ENCODE measurements at regions not wholly inside any gene's neighbourhood (a gene's known extent, or its start where the extent isn't known, plus 50 kb on each side); places are given as distances from the start of the nearest gene placed in this dataset.

DNA sequence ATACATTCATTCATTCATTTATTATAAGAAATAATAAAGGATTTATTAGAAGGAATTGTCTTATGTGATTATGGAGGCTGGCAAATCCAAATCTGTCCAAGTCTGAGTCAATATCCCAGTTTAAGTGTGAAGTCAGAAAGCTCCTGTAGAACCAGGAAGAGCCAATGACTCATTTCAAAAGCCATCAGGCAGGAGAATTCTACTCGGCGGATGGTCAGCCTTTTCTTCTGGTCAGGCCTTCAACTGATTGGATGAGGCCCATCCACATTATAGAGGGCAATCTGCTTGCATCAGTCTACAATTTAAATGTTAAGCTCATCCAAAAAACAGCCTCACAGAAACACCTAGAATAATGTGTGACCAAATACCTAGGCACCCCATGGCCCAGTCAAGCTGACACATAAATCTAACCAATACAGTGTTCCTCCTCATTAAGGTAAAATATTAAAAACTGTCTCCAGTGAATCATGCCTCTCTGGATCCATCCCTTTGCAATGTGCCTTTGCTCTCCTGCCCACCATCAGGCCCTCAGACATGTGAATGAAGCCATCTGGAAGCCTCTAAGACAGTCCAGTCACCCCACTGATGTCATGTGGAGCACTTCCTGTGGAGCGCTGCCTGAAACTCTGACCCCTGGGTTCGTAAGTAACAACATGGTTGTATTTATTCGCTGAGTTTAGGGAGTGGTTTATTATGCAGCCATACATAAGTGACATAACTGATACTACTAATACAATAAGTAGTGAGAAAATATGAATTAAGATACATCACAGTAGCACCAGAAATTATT is 69.2 kb upstream of the WSB1 start:
- no peak for TF ChIP-seq POLR2AphosphoS5 (IDR thresholded peaks at IDR 0.05)
- TF ChIP-seq, protein P1, sequence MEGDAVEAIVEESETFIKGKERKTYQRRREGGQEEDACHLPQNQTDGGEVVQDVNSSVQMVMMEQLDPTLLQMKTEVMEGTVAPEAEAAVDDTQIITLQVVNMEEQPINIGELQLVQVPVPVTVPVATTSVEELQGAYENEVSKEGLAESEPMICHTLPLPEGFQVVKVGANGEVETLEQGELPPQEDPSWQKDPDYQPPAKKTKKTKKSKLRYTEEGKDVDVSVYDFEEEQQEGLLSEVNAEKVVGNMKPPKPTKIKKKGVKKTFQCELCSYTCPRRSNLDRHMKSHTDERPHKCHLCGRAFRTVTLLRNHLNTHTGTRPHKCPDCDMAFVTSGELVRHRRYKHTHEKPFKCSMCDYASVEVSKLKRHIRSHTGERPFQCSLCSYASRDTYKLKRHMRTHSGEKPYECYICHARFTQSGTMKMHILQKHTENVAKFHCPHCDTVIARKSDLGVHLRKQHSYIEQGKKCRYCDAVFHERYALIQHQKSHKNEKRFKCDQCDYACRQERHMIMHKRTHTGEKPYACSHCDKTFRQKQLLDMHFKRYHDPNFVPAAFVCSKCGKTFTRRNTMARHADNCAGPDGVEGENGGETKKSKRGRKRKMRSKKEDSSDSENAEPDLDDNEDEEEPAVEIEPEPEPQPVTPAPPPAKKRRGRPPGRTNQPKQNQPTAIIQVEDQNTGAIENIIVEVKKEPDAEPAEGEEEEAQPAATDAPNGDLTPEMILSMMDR (IDR thresholded peaks at IDR 0.05): no peak
